Fibroblast of upper back skin (primary cell): ENCODE measurements at regions not wholly inside any gene's neighbourhood (a gene's known extent, or its start where the extent isn't known, plus 50 kb on each side); places are given as distances from the start of the nearest gene placed in this dataset.

Experiments used
- DNase-seq: peaks from one replicate; pipeline ENCODE4 v3.0.0-alpha.2; 2013

DNA sequence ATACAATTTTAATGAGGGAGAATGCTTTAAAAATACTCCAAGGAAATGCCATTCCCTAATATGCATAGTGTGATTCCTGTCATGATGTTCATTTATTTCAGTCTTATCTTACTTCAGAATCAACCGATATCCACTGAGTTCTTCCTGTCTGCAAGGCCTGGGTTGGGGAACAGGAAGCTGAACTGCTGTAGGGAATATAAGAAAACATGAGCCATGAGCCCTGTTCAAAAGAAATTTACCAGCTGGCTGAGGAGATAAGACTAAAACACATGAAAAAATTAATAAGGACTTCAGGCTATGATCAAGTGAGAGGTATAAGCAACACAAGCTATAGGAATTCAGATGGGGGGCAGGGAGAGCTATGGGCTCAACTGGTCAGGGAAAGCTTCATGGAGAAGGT, 184.7 kb downstream of the PLPP4 start:
- no peak for DNase-seq

DNA sequence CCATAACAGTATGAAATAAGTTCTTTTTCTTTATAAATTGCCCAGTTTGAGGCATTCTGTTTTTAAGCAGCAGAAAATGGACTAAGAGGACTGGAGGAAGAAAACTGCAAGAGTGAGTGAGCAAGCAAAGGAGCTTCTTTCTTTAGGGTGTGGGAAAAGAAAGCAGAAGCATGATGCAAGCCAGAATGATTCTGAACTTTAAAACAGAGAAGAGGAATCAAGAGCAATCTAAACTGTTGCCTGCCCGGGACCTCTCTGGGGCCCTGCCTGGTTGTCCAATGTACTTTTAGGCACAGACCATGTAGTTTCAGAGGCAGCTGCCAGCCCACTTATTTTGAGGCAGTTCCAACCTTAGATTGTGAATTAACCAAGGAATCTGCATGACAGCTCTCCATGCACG, 186.3 kb downstream of the PLPP4 start:
- DNase-seq, result no peak

DNA sequence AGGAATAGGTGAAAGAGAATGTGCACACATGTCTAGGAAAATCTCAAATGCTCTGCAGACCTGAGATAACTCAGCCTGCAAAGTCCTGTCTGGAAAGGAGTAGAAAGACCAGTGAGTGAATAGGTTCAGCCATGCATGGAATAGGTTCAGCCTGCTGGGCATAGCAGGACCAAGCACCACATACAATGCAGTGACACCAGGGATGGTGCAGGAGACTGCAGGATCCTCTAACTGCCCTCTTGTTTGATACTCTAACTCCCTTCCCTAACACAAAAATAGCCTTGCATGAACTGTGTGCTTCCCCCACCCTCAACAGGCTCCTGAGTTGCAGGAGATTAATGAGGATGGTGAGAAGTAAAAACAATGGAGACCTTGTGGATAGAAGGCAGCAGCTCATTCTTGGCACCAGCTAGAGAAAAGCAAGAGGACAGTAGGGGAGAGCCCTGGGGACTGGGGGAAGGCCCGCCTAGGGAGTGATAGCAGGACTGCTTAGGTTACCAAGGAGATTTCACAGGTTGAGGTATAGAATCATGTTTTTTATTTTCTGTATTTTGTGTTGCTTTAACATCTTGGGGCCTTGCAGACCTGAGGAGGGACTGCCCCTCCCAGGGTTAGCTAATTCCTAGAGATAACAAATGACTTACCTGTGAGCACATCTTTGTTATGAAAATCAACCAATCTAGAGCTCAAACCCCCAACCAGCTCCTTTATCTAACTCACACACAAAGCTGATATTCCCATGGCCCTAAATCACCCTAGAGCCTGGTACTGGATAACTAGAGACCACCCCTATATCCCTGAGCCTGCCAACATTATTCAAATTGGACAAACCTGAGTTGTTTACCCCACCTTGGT, 187.8 kb downstream of the PLPP4 start:
- no peak for DNase-seq

DNA sequence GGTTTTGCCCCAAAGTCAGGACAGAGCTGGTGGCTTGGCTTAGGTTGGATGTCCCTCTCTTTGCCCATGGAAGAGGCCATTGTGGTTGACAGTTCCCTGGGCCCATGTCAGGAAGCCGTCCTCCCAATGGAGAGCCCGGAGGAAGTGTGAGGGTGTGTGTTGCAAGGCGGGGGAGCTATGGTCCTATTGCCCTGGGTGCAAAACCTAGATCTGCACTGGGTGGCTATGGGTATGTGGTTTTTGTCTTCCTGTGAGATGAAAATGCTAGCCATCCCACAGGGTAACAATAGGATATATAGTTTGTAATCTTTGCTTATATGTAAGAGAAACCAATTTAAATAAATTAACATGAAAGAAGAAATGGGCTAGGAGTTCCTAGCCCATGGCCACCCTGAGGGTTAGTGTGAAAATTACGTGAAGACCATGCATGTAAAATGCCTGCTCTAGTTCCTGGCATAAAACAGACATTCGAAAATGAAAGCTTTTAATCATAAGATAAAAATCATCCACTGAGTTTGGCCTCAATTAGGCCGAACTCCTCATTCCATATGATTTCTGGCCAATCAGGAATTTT, 189.2 kb downstream of the PLPP4 start:
- no peak for DNase-seq

DNA sequence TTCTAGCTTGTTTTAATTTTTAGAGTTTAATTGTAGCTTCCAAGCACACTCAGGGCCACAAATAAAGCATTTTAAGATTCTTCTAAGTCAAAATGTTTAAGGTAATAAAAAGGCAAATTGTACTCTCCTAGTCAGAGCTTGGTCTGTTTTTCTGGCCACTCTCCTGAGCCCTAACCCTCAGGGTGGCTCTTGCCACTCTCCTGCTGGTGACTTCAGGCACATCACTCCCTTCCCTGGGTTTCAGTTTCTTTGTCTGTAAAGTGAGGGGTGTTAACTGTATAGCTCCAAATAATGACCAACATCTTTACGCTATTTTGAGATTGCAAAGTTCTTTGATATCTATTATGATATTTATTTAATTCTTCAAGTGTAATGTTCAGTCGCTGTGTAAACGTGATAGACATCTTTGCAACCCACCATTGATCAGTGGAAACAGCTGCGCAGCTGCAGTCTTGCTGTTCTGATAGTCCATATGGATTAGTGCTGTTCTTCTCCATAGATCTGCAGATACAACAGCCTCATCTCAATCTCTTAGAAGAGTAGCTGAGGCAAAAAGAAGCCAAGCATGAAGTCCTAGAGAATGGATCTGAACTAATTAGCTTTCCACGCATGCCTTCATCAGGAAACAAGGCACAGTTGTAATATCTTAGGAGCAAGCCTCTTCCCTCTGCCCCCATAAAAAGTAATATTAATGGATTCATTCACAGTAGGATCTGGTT, 189.9 kb downstream of the PLPP4 start:
- DNase-seq, result no peak

DNA sequence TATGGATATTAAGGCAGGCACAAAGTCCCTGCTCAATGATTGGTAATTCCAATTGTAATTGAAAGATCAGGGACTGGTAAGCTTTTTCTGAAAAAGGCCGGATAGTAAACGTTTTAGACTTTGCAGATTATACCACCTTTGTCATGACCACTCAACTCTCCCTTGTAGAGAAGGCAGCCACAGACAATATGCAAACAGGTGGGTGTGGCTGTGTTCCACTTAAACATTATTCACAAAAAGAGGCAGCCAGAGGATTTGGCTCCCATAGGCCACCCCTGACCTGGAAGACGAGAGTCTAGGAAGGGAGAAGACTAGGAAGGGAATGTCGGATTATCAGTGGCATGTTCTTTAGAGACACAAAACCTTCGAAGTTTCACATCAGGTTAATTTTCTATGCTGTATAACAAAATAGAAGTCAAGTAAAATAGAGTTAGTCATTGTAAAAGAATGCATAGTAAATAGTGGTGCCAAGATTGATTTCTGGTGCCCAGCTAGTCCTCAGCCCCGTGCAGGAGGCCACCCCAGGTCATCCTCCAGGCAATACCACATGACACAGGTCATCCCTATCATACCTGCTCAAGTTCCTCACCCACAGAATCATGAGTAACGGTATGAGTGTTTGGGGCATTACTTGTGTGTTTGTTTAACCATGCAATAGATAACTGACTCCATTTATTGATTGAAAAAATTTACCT, 193.8 kb downstream of the PLPP4 start:
- DNase-seq, result no peak

DNA sequence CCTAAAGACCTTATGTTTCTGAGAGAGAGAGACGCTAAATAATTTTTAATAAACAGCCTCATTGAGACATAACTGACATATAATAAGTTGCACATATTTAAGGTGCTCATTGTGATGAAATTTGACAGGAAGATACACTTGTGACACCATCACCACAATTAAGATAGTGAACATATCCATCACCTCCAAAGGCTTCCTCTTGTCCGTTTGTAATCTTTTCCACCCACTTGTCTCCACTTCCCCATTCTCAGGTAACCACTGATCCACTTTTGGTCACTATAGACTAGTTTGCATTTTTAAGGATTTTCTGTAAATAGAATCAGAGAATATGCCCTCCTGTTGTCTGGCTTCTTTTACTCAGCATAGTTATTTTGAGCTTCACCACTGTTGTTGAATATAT, 195.1 kb upstream of the WDR11 start:
- DNase-seq, result no peak

DNA sequence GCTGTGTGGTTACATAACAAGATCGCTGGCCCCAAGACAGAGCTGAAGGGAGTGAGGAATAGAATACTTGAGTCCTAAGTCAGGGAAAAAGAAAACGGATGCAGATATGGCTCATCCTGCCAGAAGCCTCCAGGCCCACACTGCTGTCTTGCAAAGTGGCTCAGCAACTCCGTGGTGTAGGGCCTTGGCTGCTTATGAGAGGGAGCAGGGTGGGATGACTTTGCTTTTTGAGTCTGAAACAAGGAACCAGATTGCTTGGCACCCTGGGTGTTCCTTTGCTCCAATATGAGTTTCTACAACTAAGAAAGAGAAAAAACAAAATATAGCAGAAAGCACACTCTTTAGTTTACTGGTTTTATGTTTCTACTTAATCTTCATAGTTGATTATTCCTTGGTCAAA, 193.8 kb upstream of the WDR11 start:
- no peak for DNase-seq

DNA sequence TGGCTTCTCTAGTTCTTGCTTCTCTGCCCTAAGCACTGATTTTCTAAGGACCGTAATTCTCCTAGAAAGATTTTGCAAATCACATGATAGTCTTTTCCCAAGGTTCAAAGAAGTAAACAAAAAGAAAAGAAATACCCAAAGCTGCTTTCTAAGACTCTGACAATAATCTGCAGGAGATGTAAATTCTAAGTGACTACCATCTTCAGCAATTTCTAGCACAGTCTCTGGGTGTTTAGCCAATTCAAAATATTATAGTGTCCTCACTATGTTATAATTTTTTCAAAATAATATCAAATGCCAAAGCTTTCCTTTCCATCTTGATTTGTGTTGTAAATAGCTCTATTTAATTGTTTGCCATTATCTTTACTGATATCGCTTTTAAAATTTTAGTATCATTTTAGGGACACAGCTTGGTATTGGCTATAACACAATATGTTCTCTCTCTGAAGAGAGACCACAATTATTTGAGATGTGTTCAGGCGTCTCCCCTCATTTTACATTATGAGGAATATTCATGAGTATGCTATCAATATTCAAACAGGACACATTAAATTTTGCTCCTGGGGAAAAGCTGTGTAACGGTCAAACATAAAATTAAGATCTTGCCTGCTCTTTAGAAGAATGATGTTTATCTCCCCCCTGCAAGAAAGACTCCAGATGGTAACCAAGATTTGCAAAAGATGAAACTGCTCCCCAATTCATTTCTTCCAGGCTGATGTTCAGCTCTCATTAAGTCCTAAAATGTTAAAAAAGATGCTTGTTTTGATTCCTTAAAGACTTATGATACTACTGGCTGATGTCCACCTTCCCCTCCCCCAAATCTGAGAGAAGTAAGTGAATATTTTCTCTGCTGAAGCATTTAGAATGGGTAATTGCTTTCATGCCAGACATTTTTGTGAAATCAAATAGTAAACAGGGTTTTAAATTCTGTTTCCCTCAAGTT, 191.9 kb upstream of the WDR11 start:
- DNase-seq, result no peak

DNA sequence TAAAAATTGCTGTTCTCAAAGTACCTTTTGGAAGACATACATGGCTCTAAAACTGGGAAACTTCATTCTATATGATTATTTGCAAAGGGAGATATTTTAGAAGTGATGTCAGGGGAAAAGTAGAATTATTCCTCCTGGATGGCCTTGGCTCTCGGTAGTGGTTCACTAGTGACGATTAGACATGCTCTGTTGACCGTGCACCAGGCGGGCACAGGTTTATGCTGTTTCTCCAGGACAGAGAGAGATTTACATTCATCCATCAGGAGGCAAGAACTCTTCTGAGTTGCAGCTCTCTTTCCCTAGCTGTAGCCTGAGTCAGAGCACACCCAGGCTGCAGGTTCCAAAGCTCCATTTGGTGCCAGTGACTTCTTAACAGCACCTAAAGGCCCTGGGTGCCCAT, 184.9 kb upstream of the WDR11 start:
- DNase-seq, result no peak

DNA sequence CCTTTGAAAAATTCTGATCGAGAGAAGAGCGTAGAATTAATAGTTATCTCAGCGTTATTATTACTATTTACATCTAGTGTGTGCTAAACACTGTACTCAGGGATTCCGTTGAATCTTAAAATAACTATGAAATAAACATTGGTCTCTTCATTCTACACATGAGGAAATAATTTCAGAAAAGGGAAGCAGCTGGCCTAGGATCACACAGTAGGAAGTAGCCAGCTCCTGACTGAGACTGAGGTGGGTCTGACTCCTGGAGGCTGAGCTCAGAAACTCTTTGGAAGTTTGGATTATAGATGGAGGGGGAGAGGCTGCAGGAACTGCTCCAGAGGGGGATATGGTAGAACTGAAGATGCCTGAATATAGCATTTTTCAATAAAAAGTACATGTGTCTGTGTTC, 183.9 kb upstream of the WDR11 start:
- no peak for DNase-seq

DNA sequence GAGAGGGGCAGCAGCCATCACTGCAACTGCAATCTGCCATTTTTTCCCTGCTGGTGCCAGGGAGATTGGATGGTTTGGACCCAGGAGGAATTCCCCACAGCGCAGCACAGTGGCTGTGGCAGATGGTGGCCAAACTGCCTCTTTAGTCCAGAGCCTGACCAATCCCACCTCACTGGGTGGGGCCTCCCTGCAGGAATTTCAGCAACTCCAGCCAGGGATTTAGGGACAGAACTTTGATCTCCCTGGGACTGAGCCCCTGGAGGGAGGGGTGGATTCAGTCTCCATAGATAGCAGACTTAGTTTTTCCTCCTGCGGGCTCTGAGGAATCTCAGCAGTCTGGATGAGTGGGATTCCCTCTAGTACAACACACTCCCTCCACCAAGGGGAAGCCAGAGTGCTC, 179.7 kb upstream of the WDR11 start:
- no peak for DNase-seq

DNA sequence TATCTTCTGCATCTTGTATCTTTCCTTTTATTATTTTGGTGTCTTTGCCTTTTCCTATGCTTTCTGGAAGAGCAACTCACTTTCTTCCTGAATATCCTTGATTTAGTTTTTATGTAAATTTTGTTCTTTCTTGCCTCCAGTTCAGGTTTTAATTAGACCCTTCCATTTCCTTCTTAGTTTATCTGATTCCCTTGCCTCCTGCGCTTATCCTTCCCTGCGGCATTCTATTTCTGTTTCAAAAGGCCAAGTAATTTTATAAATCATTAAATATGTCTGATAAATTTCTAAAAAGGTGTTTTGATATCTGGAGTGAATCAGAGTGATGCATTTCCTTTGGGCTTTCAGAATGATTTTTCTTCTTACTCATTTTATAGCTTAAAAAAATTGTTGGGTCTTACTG, 167.7 kb upstream of the WDR11 start:
- no peak for DNase-seq

DNA sequence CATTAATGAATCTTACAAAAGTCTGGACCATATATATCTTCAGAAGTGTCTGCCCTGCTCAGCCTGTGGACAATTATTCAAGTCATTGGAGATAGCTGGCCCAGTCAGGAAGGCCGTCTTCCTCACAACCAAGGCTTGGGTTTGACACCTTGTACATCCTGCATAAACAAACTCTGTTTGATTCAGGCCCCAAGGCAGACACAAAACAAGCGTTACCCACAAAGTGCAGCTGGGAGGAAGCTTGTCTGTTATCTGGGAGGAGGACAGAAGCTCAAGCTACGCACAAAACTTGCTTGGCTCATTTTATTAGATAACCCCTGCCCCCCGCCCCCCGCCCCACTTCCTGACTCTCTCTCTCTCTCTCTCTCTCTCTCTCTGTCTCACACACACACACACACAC, 166.9 kb upstream of the WDR11 start:
- DNase-seq, result no peak

DNA sequence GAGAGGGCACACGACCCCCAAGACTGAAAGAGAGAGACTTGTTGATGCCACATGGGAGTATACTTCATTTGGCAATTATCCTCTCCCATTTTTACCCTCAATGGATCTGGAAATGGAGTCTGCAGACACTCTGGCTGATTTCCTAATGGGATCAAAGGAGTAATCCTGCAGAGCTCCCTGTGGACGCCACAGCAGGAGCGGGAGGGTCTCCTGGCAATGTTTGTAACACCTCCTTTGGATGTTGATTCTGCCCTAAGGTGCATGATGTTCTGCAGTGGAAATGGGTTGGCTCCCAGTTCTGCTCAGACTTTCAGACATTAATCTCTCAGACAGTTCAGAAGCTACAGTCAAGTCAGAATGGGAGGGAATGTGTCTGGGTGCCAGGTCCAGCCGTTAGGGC, 166.0 kb upstream of the WDR11 start:
- no peak for DNase-seq

DNA sequence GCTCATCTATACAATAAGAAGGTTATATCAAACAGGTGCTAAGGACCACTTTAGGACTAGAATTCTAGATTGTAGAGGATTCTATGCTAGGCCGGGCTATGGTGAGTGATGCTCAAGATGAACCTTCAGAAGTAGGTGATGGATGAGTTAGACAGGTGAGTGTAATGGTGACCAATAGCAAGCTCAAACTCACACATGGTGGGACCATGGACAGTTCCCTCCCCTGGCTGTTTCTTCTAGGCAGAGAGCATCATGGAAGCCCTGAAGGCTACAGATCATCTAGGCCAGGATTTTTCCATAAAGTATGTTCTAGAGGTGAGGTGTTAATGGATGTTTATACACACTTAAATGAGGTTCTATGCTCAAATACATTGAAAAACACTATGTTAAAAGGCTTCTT, 162.2 kb upstream of the WDR11 start:
- DNase-seq, result no peak

DNA sequence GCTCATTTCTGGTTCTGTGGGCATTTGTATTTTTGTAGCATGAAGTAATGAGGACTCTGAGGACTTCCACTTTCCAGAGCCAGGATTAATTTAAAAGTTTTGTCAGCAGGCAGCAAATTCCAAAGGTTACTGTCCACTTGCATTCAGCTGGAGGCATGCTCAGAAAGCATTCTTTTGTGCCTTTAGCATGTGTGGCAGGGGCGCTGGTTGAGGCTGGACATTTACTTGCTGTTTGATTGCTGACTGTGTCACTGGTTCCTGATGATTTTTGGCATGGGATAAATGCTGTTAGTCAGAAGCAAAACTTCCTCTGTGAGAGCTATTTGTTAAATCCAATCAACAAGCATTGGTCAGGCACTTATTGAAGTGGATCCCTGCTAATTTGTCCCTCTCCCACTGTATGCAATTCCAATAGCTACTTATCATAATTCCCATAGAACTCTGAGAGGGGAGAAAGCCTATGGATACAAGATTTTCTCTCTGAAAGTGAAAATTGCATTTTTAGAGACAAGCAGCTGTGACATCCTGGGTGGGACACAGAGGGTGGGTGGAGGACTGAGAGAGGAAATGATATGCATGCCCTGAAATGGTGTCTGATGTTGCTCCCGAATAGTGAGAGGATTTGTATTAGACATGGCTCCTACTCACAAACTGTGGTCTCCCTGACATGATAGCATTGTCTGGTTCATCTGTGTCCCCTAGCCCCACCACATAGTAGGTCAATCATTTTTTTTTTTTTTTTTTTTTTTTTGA, 161.2 kb upstream of the WDR11 start:
- DNase-seq, result no peak

DNA sequence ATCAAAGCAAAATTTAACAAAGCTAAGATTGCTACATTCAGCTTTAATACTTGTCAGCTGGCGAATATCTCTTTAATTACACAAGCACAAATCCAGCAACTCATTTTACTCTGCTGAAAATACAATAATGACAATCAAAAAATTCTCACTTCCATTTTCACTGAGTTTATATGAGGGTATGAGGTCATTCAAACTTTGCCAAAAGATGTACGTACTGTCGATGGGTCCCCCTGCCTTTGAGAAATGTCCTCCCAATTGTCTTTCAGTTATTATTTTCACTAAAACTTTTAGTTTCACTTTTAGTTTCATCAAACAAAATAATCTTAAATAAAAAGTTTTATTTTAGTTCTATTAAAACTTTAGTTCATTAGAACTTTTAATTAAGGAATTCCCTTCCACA, 159.5 kb upstream of the WDR11 start:
- DNase-seq, result no peak

DNA sequence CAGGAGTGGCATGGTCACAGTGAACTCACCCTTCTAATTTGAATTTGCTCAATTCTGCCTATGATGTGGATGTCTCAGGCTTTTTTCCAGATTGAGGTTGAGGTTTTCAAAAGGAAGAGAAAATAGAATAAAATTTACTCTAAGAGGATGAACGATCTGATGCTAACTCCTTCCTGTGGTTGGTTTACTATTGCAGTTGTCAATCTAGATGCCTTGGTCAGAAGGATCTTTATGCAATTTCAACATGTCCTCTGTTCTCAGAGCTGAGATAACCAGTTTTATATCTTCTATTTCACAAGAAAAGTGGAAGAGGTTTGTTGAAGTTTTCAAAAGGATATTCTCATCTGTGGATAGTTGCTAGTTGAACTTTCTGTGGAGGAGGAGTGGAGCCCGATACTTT, 150.7 kb upstream of the WDR11 start:
- no peak for DNase-seq

DNA sequence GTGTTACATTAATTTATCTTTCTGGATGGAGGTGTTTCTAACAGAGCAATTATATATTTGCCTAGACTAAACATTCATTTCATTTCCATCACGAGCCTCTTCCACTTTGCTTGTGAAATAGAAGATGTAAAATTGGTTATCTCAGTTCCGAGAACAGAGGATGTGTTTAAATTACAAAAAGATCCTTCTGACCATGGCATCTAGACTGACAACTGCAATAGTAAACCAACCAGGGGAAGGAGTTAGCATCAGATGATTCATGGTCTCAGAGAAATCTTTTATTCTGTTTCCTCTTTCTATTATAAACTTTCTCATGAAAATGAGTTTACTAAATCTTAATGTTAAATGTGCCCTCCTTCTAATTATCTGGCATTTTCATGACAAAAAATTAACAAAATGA, 149.8 kb upstream of the WDR11 start:
- no peak for DNase-seq

DNA sequence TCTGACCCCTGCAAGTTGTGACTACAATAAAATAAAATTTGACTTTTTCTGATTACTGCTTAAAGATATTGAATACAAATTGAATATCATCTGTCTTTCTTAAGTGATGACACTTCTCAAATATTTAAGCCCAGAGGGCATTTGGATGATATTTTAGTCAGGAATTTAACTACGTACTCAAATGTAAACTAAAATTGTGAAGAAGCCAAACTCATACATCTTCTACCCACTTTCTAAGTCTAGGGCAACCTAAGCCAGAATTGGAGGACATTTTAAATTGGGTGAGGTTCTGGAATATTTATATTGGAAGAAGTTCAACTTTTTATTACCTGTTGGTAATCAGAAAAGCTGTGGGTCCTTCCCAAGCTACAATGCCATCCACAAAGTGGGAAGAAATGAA, 149.1 kb upstream of the WDR11 start:
- no peak for DNase-seq

DNA sequence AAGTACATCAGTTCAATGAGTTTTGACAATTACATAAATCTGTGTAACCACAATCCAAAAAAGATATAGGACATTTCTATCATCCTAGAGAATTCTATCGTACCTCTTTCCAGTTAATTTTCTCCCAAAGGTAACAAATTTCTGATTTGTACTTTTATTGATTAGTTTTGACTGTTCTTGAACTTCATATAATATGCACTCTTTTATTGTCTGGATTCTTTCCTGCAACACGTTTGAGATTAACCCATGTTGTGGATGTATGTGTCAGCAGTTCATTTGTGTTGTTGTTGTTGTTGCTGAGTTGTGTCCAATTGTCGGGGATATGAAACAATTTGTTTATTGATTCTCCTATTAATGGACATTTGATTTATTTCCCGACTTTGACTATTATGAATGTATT, 145.9 kb upstream of the WDR11 start:
- no peak for DNase-seq
